H1 (cell line): ENCODE measurements at regions not wholly inside any gene's neighbourhood (a gene's known extent, or its start where the extent isn't known, plus 50 kb on each side); places are given as distances from the start of the nearest gene placed in this dataset.

ENCODE experiments used
- ATF3 ChIP-seq: IDR thresholded peaks from 2 replicates; pipeline ENCODE4 v1.6.1; 2011; ENCODE audit warnings: low read depth, mild to moderate bottlenecking, low read length; ENCODE audit not compliant: insufficient read depth
- CTCF ChIP-seq, 3 experiments: IDR thresholded peaks; 1 replicate in 2 of 3; 2 replicates in 1 of 3; pipeline versions ENCODE4 v1.5.1 to v1.6.1; 2011; ENCODE audit warnings: low read length in 3 of 3, mild to moderate bottlenecking in 3 of 3, inconsistent platforms in 2 of 3, low read depth in 1 of 3, moderate library complexity in 1 of 3; ENCODE audit not compliant: insufficient read depth in 1 of 3; ENCODE audit errors: control extremely low read depth in 1 of 3
- E2F6 ChIP-seq: IDR thresholded peaks from 2 replicates; pipeline ENCODE4 v1.6.1; 2012; ENCODE audit warnings: inconsistent platforms
- EZH2 ChIP-seq: fragments of 200-600 bp; sonication (generic); IDR thresholded peaks from 2 replicates; pipeline ENCODE4 v1.7.1; 2012; ENCODE audit warnings: low read depth, mild to moderate bottlenecking, moderate library complexity, low read length, inconsistent platforms; ENCODE audit not compliant: severe bottlenecking
- GABPA ChIP-seq: IDR thresholded peaks from 2 replicates; pipeline ENCODE4 v1.6.1; 2011; ENCODE audit warnings: mild to moderate bottlenecking, low read length, moderate library complexity, borderline replicate concordance; ENCODE audit not compliant: insufficient read depth
- HDAC6 ChIP-seq: IDR thresholded peaks from one replicate; pipeline ENCODE4 v1.7.1; 2012; ENCODE audit warnings: low read depth, mild to moderate bottlenecking, inconsistent platforms, low read length, moderate library complexity
- POLR2AphosphoS5 ChIP-seq: IDR thresholded peaks from 2 replicates; pipeline ENCODE4 v1.6.1; 2011; ENCODE audit warnings: low read depth, low read length
- SRF ChIP-seq: IDR thresholded peaks from 2 replicates; pipeline ENCODE4 v1.6.1; 2011; ENCODE audit warnings: mild to moderate bottlenecking, low read depth, low read length, moderate library complexity
- TAF1 ChIP-seq: IDR thresholded peaks from 2 replicates; pipeline ENCODE4 v1.6.1; 2011; ENCODE audit warnings: mild to moderate bottlenecking, low read depth, low read length
- USF2 ChIP-seq: IDR thresholded peaks from 2 replicates; pipeline ENCODE4 v1.6.1; 2011; ENCODE audit warnings: low read length, improper control_type of control experiment
- ZNF274 ChIP-seq: IDR thresholded peaks from 2 replicates; pipeline ENCODE4 v1.7.0; 2012; ENCODE audit warnings: low read length, borderline replicate concordance; ENCODE audit errors: extremely low read depth

- TF ChIP-seq EZH2, result no peak
- no peak for TF ChIP-seq ZNF274
- no peak for TF ChIP-seq SRF
- no peak for TF ChIP-seq POLR2AphosphoS5
- TF ChIP-seq E2F6, result no peak
- TF ChIP-seq CTCF (IDR thresholded peaks at IDR 0.05; ENCODE audit: control extremely low read depth in 1 of 3, insufficient read depth in 1 of 3, low read depth in 1 of 3, low read length in 3 of 3), result no peak
- TF ChIP-seq HDAC6, result no peak
- TF ChIP-seq ATF3, result no peak
- no peak for TF ChIP-seq GABPA
- TF ChIP-seq USF2, result no peak
- no peak for TF ChIP-seq TAF1
These were observed 1394.7 kb upstream of the ACVR2A start for GRCh38 chr2:146450131-146450530.
